Cardiac muscle cell (in vitro differentiated cells and primary cell): ENCODE measurements at regions not wholly inside any gene's neighbourhood (a gene's known extent, or its start where the extent isn't known, plus 50 kb on each side); places are given as distances from the start of the nearest gene placed in this dataset.

Experiments
- DNase-seq, 2 donors: peaks; one replicate each; pipeline versions ENCODE4 v3.0.0 to v3.0.0-alpha.2; 2010 to 2017; ENCODE audit warnings: low read depth in 1 of 2, low spot score in 1 of 2
- H3K27ac ChIP-seq: fragments of 200-600 bp; sonication (generic); 2 replicates; pipeline ENCODE4 v1.5.1; 2016
- H3K27me3 ChIP-seq: fragments of 200-600 bp; sonication (generic); 2 replicates; pipeline ENCODE4 v1.6.0; 2016; ENCODE audit warnings: control low read depth
- H3K36me3 ChIP-seq: fragments of 200-600 bp; sonication (generic); 2 replicates; pipeline ENCODE4 v1.5.1; 2016; ENCODE audit warnings: control low read depth
- H3K4me1 ChIP-seq: fragments of 200-600 bp; sonication (generic); 2 replicates; pipeline ENCODE4 v1.8.1; 2017; ENCODE audit warnings: low read depth, mild to moderate bottlenecking, mixed run types
- H3K4me3 ChIP-seq: fragments of 200-600 bp; sonication (generic); 2 replicates; pipeline ENCODE4 v1.5.1; 2016; ENCODE audit warnings: mild to moderate bottlenecking
- H3K9me3 ChIP-seq: fragments of 200-600 bp; sonication (generic); 2 replicates; pipeline ENCODE4 v1.5.1; 2017; ENCODE audit warnings: low read depth, mild to moderate bottlenecking, control low read depth
- TF ChIP-seq, protein P1 (sequence below): IDR thresholded peaks from 2 replicates; pipeline ENCODE4 v1.5.1; 2012; ENCODE audit warnings: low read depth, mild to moderate bottlenecking, low read length

DNA sequence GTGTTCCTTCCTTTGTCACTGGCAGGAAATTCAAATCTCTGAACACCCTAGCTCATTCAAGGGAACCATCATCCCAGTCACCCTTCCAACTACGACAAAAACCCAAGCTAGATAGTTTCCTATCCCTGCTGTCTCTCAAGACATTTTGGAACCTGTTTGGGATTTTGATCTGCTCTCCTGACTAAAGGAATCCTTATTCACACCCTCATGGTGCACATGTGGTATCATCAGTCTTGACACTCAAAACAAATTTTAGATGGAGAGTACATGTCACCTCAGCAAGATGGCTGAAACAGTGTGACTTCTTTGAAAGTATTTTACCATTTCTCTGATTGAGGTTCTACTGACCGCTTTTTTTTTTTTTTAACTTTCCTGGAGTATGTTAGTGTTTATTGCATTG lies 234.3 kb upstream of the TMEM229A start:
- TF ChIP-seq, protein P1, sequence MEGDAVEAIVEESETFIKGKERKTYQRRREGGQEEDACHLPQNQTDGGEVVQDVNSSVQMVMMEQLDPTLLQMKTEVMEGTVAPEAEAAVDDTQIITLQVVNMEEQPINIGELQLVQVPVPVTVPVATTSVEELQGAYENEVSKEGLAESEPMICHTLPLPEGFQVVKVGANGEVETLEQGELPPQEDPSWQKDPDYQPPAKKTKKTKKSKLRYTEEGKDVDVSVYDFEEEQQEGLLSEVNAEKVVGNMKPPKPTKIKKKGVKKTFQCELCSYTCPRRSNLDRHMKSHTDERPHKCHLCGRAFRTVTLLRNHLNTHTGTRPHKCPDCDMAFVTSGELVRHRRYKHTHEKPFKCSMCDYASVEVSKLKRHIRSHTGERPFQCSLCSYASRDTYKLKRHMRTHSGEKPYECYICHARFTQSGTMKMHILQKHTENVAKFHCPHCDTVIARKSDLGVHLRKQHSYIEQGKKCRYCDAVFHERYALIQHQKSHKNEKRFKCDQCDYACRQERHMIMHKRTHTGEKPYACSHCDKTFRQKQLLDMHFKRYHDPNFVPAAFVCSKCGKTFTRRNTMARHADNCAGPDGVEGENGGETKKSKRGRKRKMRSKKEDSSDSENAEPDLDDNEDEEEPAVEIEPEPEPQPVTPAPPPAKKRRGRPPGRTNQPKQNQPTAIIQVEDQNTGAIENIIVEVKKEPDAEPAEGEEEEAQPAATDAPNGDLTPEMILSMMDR: no peak

GRCh38 chr7:124263232-124263827 lies 230.5 kb upstream of the TMEM229A start:
- Histone ChIP-seq H3K4me3 (no peak overlapping the region), H3K36me3 (no peaks in the 10 kb centered on the region), H3K27ac (no peak overlapping the region), H3K9me3 (no peaks in the 10 kb centered on the region), H3K27me3 (no peaks in the 10 kb centered on the region), H3K4me1 (peaks cover 15% of the 10 kb centered on the region)
- TF ChIP-seq, protein P1: no peak
- peak in 1 of 2 donors; percentile 1 for DNase-seq

More for the DNA sequence above, 234.3 kb upstream of the TMEM229A start:
- no peaks in the 10 kb centered on the region for H3K9me3 ChIP-seq
- no peak overlapping the region for H3K4me3 ChIP-seq
- H3K27ac ChIP-seq: no peak overlapping the region
- H3K4me1 ChIP-seq: peaks cover 17% of the 10 kb centered on the region
- peaks cover 18% of the 10 kb centered on the region for H3K27me3 ChIP-seq
- no peak for DNase-seq
- no peaks in the 10 kb centered on the region for H3K36me3 ChIP-seq

- Histone ChIP-seq H3K27ac (no peak overlapping the region), H3K4me1 (peaks cover 31% of the 10 kb centered on the region), H3K4me3 (no peak overlapping the region), H3K36me3 (no peaks in the 10 kb centered on the region), H3K27me3 (no peaks in the 10 kb centered on the region), H3K9me3 (no peaks in the 10 kb centered on the region)
- TF ChIP-seq, protein P1: no peak
- no peak for DNase-seq
These were observed 228.8 kb upstream of the TMEM229A start for GRCh38 chr7:124261710-124262109.

- Histone ChIP-seq H3K4me3 (no peak overlapping the region), H3K4me1 (peaks cover 47% of the 10 kb centered on the region), H3K36me3 (no peaks in the 10 kb centered on the region), H3K27ac (peak overlapping the region; percentile 56), H3K9me3 (no peaks in the 10 kb centered on the region), H3K27me3 (no peaks in the 10 kb centered on the region)
- no peak for DNase-seq
- TF ChIP-seq, protein P1: no peak
These were observed 224.9 kb upstream of the TMEM229A start for GRCh38 chr7:124257638-124258308.

- no peaks in the 10 kb centered on the region for H3K36me3 ChIP-seq
- DNase-seq: peak in 1 of 2 donors; percentile 37
- peak overlapping the region; percentile 61 for H3K27ac ChIP-seq
- TF ChIP-seq, protein P1: no peak
- H3K9me3 ChIP-seq: no peaks in the 10 kb centered on the region
- no peaks in the 10 kb centered on the region for H3K27me3 ChIP-seq
- no peak overlapping the region for H3K4me3 ChIP-seq
- peaks cover 40% of the 10 kb centered on the region for H3K4me1 ChIP-seq
These were observed 222.3 kb upstream of the TMEM229A start for GRCh38 chr7:124255041-124255655.
